GM12801 (cell line): ENCODE measurements at regions not wholly inside any gene's neighbourhood (a gene's known extent, or its start where the extent isn't known, plus 50 kb on each side); places are given as distances from the start of the nearest gene placed in this dataset.

ENCODE experiments used
- CTCF ChIP-seq: IDR thresholded peaks from one replicate; pipeline ENCODE4 v1.5.1; 2011; ENCODE audit warnings: control low read depth; ENCODE audit not compliant: insufficient read length; ENCODE audit errors: extremely low read depth

DNA sequence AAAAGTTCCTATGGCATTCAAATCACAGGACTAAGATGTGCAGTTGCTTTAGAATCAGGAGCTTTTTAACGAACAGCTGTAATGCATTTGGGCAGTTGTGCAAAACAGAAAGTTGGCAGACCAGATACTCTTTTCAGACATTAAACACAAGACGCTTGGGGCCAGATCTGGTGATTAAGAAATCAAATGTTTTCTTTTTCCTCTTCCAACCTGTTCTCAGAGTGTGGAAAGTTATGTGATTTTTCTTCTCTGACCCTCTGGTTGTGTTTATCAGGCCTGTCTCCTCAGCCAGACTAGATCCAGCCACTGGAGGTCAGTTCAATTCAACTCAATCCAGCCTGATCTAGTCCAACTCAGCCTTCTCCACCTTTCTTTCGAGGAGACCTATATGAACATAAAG lies 298.5 kb upstream of the PCSK5 start:
- TF ChIP-seq CTCF: no peak

- TF ChIP-seq CTCF: no peak
Observed at GRCh38 chr9:75592586-75592985, 297.9 kb upstream of the PCSK5 start.

DNA sequence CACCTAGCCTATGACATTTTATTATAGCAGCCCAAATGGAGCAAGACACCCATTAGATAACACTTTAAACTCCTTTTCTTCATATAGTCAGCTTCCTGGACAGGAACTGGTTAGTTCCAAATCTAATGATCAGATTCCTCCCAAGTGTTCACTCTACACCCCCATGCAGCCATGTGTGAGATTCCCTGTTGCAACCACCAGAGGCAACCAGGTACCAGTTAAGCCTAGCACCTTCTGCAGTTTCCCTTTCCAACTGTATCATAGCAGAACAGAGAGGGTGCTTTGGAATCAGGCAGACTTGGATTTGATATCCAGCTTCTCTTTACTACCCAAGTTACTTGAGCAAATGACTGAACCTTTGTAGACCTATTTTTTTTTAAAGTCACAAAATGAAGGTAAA lies 296.6 kb upstream of the PCSK5 start:
- no peak for TF ChIP-seq CTCF

GRCh38 chr9:75599126-75599525 lies 291.3 kb upstream of the PCSK5 start:
- TF ChIP-seq CTCF: no peak

DNA sequence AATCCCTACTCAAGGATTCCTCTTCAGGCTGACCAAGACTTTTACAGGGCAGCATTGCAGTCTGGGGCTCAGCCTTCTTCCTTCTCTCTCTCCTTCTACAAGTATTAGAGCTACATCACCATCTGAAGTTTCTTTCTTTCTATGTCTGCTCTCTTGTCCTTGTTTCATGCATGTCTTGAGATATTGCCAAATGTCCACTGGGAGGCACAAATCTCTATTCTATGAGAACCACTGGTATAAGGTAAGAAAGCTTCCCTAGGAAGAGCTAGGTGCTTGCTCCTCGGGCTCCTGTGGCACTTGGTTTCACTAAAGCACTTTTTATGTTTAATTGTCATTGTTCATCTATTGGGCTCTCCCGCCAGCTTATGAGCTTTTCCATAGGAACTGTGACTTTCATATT lies 289.2 kb upstream of the PCSK5 start:
- no peak for TF ChIP-seq CTCF

DNA sequence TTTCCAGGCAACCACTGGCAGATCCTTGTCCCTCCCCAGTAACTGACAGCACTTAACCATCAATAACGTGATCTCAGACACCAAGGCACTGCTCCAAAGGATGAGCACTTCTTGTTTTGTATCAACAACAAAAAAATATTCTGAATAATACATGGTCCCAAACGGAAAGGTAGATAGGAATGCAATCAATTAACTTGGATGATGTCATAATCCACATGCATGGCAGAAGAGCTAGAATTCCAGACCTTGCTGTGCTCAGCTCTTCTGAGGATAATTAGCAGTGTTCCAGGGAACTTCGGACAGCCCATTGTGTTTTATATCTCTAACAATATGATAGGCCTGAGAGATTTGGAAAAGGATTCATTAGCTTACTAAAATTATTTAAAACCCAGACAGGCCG lies 288.4 kb upstream of the PCSK5 start:
- no peak for TF ChIP-seq CTCF

DNA sequence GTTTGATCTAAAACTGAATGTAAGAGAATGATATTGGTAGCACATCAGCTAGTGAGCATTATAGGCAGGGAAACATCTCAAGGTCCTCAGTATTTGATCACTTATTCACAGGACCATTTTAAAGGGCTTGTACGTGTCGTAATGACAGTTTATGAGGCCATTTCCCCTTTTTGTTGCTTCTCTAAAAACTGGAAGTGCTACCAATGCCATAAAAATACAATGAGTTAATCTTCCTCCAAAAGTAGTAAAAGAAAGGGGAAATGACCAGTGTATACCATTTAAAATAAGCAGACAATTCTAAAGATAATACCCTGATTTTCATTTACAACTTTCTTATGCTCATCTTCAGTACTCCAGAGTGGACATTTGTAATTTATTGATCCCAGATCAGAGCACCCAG lies 285.8 kb upstream of the PCSK5 start:
- TF ChIP-seq CTCF: no peak

DNA sequence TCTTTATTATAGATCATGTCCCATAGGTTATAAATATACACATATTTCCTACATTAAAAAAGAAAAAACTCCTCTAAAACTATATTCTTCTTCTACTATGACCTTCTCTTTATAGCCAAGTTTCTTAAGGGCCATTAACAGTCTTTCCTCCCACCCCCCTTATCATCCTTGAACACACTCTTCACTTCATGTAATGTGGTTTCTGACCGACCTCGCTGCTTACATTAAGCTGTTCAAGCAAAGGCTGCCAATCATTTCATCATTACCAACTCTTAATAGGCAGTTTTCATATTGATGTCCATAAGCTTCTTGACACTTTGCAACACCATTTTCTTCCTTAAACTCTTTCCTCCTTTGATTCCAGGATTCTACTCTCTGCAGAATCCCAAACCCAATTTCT lies 283.0 kb upstream of the PCSK5 start:
- TF ChIP-seq CTCF: no peak
